ENCODE measurements at regions not wholly inside any gene's neighbourhood (a gene's known extent, or its start where the extent isn't known, plus 50 kb on each side); places are given as distances from the start of the nearest gene placed in this dataset.

GRCh38 chr2:59084326-59084725, 843.2 kb upstream of the FANCL start:
- DNase-seq (ENCODE audit: low spot score in 2 of 2) = no peak
- no peak for FAIRE-seq

GRCh38 chr2:59083075-59083828, 842.1 kb upstream of the FANCL start:
- DNase-seq (ENCODE audit: low spot score in 2 of 2) (no peak), FAIRE-seq (no peak)

DNA sequence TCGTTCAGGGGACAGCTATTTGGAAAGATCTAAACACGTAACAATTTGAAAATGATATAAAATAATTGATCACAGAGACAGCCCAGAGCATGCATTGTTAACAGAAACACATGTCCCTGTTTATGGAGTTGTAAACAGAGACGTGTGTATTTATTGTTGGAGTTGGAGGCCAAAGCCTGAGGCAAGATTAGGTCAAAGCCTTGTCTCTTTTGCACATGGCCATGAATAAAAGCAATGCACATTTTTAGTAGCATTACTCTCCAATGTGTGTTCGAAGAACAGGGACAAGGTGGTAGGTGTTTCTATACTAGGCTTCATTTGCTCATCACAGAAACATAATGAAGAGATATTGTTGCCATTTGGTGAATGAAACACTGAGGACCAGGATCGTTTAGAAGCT, 841.5 kb upstream of the FANCL start:
- DNase-seq (ENCODE audit: low spot score in 2 of 2) (no peak), FAIRE-seq (no peak)

DNA sequence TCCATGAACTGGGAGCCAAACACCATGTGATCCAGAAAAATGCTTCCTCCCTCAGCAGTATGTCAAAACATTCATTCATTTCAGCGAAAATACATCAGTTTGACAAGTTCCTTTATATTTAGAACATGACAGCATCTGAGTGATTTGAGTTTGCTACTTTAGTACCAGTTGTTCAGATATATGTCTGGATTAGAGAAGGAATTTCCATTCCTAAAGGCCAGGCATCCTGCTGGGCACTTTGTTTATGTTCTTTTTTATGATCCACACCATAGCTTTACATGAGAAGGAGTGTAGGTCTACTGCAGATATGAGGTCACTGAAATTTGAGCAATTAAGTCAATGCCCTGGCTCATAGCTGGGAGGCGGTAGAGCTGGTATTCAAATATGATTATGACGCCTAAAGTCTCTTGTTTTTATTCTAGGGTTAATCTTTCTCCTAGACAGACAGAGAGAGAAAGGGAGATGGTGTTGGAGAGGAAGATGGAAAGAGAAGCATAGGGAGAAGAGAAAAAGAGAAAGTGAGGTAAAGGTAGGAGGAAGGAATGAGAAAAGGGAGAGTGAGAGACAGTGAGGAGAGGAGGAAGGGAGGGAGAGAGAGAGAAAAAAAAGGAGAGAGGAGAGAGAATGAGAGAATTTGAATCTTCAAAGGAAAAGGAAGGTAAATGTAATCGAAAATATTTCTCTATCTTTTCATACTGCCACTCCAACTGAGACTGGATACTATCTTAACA, 839.5 kb upstream of the FANCL start:
- DNase-seq (ENCODE audit: low spot score in 2 of 2) (no peak), FAIRE-seq (no peak)

- no peak for FAIRE-seq
- no peak for DNase-seq (ENCODE audit: low spot score in 2 of 2)
Observed at GRCh38 chr2:59077981-59078531, 836.9 kb upstream of the FANCL start.

DNA sequence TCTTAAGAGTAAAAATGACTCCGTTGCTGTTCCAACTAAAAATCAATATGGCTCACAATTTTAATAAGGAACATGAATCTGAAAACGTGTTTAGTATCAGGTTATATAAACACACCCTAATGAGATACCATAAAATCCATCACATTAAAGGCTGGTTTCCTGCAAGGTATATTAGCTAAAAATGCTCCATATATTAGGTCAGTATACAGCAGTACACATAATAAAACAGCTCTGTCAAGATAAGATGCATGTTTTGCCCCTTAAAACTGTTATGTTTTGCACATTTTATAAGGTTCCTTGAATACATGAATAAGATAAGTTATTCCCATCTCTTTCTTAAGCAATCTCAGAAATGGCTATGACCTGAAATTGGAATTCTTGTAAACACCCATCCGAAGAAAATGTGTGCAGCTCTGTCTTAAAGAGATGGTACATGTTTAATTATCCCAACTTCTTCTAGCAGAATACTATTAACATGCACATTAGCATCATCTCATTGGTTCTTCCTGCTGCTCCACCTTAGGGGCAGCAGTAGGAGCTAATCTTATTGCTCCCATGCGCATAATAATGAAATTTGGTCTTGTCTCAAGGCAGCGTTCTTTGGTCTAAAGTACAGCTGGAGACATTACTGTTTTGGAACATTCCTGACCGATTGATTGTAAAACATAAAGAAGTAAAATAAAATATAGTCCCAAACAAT, 836.1 kb upstream of the FANCL start:
- no peak for DNase-seq (ENCODE audit: low spot score in 2 of 2)

GRCh38 chr2:59076079-59076619, 835.0 kb upstream of the FANCL start:
- FAIRE-seq (no peak), DNase-seq (ENCODE audit: low spot score in 2 of 2) (no peak)

More for the DNA sequence above, 836.1 kb upstream of the FANCL start:
- no peak for FAIRE-seq

DNA sequence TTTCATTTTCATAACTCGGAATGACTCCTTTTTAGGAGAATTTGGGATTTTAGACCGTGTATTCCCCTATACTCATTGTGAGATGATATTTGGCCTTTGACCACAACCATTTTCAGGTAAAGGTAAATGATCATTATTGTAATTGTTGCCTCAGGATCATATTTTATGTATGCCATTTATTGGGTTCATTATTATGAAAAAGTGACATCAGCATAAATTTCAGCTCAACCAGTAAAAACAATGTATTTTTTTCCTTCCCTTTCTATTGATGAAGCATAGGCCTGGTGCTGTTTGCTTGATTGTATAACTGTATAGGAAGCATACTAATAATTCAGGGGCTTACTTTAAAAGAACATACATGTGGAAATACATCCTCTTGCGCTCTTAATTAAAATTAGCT, 832.9 kb upstream of the FANCL start:
- FAIRE-seq (no peak), DNase-seq (ENCODE audit: low spot score in 2 of 2) (no peak)

- DNase-seq (ENCODE audit: low spot score in 2 of 2) = no peak
- FAIRE-seq = no peak
Observed at GRCh38 chr2:59073286-59073685, 832.2 kb upstream of the FANCL start.

- FAIRE-seq (no peak), DNase-seq (ENCODE audit: low spot score in 2 of 2) (no peak)
Observed at GRCh38 chr2:59068255-59068654, 827.1 kb upstream of the FANCL start.

DNA sequence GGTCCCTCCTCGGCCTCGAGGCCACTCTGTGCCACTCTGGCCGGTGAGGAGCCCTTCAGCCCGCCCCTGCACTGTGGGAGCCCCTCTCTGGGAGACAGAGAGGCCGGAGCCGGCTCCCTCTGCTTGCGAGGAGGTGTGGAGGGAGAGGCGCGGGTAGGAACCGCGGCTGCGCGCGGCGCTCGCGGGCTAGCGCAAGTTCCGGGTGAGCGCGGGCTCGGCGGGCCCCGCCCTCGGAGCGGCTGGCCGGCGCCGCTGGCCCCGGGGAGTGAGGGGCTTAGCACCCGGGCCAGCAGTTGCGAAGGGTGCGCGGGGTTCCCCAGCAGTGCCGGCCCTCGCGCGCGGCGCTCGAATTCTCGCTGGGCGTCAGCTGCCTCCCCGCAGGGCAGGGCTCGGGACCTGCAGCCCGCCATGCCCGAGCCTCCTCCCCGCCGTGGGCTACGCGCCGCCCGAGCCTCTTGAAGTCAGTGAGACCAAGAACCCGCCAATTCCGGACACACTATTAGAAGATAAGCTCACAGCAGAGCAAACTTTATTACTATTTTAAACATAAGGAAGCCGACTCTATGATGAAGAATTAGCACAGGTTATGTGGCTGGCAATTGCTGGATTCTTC, 825.8 kb upstream of the FANCL start:
- DNase-seq (ENCODE audit: low spot score in 2 of 2) = no peak
- FAIRE-seq = no peak

GRCh38 chr2:59047373-59047995, 806.4 kb upstream of the FANCL start:
- DNase-seq (ENCODE audit: low spot score in 2 of 2) = no peak
- FAIRE-seq = no peak

GRCh38 chr2:59046401-59047372, 805.6 kb upstream of the FANCL start:
- no peak for FAIRE-seq
- no peak for DNase-seq (ENCODE audit: low spot score in 2 of 2)

- no peak for DNase-seq (ENCODE audit: low spot score in 2 of 2)
- FAIRE-seq = no peak
Observed at GRCh38 chr2:59044736-59045135, 803.6 kb upstream of the FANCL start.

DNA sequence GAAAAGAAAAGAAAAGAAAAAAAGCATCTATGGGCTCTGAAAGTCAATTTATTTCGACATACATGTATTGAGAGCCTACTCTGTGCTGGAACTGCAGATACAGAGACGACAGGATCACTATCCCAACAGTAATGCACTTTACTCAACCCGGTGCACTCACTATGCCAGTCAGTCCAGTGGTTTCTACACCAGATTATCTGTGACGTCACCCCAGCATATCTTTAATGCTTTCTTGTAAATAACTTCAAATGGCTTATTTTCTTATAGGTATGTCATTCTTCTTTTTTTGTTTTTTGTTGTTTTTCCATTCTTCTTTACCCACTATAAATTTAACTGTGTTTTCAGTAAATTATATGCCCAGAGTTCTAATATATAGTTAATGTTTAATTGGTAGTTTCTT, 800.0 kb upstream of the FANCL start:
- no peak for FAIRE-seq

GRCh38 chr2:59034837-59035236, 793.7 kb upstream of the FANCL start:
- DNase-seq (ENCODE audit: low spot score in 2 of 2) = no peak
- no peak for FAIRE-seq

More for the DNA sequence above, 800.0 kb upstream of the FANCL start:
- DNase-seq (ENCODE audit: low spot score in 2 of 2) = no peak

- no peak for FAIRE-seq
- no peak for DNase-seq (ENCODE audit: low spot score in 2 of 2)
Observed at GRCh38 chr2:59034106-59034505, 793.0 kb upstream of the FANCL start.

- FAIRE-seq = no peak
Observed at GRCh38 chr2:59033661-59034060, 792.5 kb upstream of the FANCL start.

DNA sequence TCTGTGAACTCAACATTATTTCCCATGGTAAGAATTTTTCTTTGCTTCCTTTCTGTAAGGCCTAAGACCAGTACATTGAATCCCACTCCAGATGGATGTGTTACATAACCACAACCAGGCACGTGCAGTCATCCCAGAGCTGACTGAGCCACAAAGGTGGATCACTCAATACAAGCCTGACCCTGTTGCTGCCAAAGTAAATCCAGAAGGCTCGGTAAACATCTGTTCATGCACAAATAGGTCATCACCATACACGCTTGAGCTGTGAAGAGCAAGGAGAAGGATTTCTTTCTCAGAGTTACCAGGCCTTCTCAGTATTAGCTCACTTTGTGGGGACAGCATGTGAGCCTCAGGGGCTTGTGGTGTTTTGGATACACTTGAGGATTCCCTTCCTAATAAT, 791.4 kb upstream of the FANCL start:
- DNase-seq (ENCODE audit: low spot score in 2 of 2) (no peak), FAIRE-seq (no peak)

More at GRCh38 chr2:59033661-59034060, 792.5 kb upstream of the FANCL start:
- no peak for DNase-seq (ENCODE audit: low spot score in 2 of 2)
